Ishikawa (cell line): ENCODE measurements at regions not wholly inside any gene's neighbourhood (a gene's known extent, or its start where the extent isn't known, plus 50 kb on each side); places are given as distances from the start of the nearest gene placed in this dataset.

ENCODE experiments used
- CEBPB ChIP-seq: IDR thresholded peaks from 2 replicates; pipeline ENCODE4 v1.6.1; 2012
- CREB1 ChIP-seq: IDR thresholded peaks from 2 replicates; pipeline ENCODE4 v1.6.1; 2012; ENCODE audit warnings: low read depth
- EGR1 ChIP-seq: IDR thresholded peaks from 2 replicates; pipeline ENCODE4 v1.6.1; 2012
- EP300 ChIP-seq: IDR thresholded peaks from 2 replicates; pipeline ENCODE4 v1.6.1; 2012; ENCODE audit warnings: borderline replicate concordance
- FOXM1 ChIP-seq: IDR thresholded peaks from 2 replicates; pipeline ENCODE4 v1.6.1; 2012; ENCODE audit warnings: low read depth, borderline replicate concordance
- NFIC ChIP-seq: IDR thresholded peaks from 2 replicates; pipeline ENCODE4 v1.6.1; 2012
- RAD21 ChIP-seq: IDR thresholded peaks from 2 replicates; pipeline ENCODE4 v1.6.1; 2012; ENCODE audit warnings: low read depth
- TAF1 ChIP-seq: IDR thresholded peaks from 2 replicates; pipeline ENCODE4 v1.6.1; 2012; ENCODE audit warnings: low read depth, mild to moderate bottlenecking
- TCF12 ChIP-seq: IDR thresholded peaks from 2 replicates; pipeline ENCODE4 v1.6.1; 2012; ENCODE audit warnings: low read depth
- TEAD4 ChIP-seq: IDR thresholded peaks from 2 replicates; pipeline ENCODE4 v1.6.1; 2012
- YY1 ChIP-seq: IDR thresholded peaks from 2 replicates; pipeline ENCODE4 v1.6.1; 2012; ENCODE audit warnings: low read depth
- ZBTB7A ChIP-seq: IDR thresholded peaks from 2 replicates; pipeline ENCODE4 v1.6.1; 2012; ENCODE audit warnings: low read depth
- TF ChIP-seq, protein P1 (sequence below): IDR thresholded peaks from 2 replicates; pipeline ENCODE4 v1.6.1; 2012; ENCODE audit warnings: low read depth, mild to moderate bottlenecking
- TF ChIP-seq, protein P2 (sequence below): IDR thresholded peaks from 2 replicates; pipeline ENCODE4 v1.6.1; 2012
- TF ChIP-seq, protein P3 (sequence below): IDR thresholded peaks from 2 replicates; pipeline ENCODE4 v1.6.1; 2012

DNA sequence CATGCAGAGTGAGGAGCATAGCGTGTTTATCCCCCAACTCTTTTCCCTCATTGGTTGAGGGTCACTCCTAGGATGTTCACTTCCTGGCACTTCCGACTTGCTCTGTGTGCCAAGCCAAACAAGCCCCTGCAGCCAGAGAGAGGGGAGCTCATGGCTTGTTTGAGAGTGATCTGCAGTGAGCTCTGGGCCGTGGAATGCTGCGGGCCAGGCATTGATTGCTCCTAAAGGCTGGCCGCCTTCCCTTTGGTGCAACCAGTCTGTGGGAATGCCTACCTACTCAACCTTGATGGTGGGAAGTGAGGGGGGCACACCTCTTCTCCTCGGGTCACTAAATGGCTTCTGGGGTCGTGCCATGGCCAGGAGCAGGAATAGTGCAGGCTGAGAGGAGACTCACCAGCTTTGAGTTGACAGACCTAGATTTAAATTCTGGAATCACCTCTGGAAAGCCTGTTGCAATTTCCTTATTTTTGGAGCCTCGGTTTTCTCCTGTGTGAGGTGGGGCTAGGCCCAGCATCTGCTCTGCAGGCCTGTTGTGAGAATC is 152.0 kb upstream of the STX18 start:
- TF ChIP-seq FOXM1 (no peak), CREB1 (no peak), NFIC (no peak), ZBTB7A (no peak)
- TF ChIP-seq, protein P1, sequence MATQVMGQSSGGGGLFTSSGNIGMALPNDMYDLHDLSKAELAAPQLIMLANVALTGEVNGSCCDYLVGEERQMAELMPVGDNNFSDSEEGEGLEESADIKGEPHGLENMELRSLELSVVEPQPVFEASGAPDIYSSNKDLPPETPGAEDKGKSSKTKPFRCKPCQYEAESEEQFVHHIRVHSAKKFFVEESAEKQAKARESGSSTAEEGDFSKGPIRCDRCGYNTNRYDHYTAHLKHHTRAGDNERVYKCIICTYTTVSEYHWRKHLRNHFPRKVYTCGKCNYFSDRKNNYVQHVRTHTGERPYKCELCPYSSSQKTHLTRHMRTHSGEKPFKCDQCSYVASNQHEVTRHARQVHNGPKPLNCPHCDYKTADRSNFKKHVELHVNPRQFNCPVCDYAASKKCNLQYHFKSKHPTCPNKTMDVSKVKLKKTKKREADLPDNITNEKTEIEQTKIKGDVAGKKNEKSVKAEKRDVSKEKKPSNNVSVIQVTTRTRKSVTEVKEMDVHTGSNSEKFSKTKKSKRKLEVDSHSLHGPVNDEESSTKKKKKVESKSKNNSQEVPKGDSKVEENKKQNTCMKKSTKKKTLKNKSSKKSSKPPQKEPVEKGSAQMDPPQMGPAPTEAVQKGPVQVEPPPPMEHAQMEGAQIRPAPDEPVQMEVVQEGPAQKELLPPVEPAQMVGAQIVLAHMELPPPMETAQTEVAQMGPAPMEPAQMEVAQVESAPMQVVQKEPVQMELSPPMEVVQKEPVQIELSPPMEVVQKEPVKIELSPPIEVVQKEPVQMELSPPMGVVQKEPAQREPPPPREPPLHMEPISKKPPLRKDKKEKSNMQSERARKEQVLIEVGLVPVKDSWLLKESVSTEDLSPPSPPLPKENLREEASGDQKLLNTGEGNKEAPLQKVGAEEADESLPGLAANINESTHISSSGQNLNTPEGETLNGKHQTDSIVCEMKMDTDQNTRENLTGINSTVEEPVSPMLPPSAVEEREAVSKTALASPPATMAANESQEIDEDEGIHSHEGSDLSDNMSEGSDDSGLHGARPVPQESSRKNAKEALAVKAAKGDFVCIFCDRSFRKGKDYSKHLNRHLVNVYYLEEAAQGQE, result no peak
- TF ChIP-seq, protein P2, sequence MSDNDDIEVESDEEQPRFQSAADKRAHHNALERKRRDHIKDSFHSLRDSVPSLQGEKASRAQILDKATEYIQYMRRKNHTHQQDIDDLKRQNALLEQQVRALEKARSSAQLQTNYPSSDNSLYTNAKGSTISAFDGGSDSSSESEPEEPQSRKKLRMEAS, result no peak

DNA sequence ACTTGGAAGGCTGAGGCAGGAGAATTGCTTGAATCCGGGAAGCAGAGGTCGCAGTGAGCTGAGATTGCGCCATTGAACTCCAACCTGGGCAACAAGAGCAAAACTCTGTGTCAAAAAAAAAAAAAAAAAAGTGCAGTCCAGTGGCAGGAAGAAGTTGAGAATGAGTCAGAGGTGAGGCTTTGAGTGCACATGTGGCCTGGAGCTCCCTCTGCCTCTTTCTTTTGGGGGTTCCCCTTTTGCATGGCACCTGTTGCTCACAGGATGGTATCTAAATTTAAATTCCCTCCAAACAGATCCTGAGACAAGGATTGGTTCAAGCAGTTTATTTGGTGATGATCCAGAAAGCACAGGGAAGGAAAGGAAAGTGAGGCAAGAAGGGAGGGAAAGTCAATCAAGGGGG is 151.4 kb upstream of the STX18 start:
- TF ChIP-seq EGR1 (no peak), NFIC (no peak), ZBTB7A (no peak), RAD21 (no peak; the same call in 1 of the 2 replicates)
- TF ChIP-seq, protein P3, sequence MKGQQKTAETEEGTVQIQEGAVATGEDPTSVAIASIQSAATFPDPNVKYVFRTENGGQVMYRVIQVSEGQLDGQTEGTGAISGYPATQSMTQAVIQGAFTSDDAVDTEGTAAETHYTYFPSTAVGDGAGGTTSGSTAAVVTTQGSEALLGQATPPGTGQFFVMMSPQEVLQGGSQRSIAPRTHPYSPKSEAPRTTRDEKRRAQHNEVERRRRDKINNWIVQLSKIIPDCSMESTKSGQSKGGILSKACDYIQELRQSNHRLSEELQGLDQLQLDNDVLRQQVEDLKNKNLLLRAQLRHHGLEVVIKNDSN, result no peak
- TF ChIP-seq, protein P2, result no peak

DNA sequence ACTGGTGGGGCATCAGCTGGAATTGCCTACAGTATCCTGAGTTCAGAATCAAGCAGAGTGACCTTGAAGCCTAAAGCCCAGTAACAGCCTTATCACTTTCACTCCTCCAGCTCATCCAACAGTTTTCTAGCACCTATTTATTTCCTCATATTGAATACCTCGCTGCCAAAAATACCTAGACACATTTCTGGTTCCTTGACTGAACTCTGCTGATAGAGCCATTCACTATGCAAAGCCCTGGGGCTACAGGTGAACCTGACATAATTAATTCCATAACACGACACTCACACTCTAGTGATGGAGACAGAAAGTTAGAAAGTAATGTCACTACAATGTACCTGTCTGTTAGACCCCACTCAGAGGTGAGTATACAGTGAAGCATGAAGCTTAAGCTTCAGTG is 149.0 kb upstream of the STX18 start:
- TF ChIP-seq CEBPB (no peak), CREB1 (no peak), RAD21 (no peak), EP300 (no peak), TCF12 (no peak), EGR1 (no peak), NFIC (no peak), TEAD4 (no peak), ZBTB7A (no peak), FOXM1 (no peak), TAF1 (no peak)
- TF ChIP-seq, protein P2, result no peak
- TF ChIP-seq, protein P1, result no peak
- TF ChIP-seq, protein P3, result no peak

DNA sequence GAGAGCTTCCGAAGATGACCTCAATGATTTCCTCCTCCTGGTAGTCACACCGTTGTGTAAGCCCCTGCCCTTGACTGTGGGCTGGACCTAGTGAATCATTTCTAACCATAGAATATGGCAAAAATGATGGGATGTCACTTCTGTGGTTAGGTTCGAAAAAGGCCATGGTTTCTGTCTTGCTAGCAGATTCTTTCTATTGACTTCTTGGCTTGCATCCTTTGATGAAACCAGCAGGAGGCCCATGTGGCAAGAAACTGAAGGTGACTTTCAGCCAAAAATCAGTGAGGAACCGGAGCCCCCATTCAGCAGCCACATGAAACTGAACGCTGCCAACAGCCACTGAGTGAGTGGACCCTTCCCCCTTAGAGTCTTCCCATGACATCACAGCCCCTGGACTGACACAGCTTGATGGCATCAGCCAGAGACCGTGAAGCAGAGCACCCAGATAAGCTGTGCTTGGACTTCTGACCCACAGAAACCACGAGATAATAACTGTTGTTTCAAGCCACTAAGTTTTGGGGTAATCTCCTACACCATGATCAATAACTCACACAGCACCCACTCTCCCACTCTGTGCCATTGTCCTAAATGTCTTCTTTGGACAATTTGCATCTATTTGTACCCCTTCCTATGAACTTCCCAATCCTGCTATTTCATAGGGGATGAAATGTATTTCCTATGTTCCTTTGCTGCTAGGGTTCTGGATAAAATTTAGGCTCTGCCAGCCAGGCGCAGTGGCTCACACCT is 148.0 kb upstream of the STX18 start:
- TF ChIP-seq, protein P2, result no peak
- TF ChIP-seq, protein P3, result no peak
- TF ChIP-seq YY1, result no peak
- TF ChIP-seq EP300, result no peak
- no peak for TF ChIP-seq RAD21
- TF ChIP-seq EGR1, result no peak
- TF ChIP-seq CEBPB, result no peak
- TF ChIP-seq, protein P1, result no peak
- no peak for TF ChIP-seq CREB1
- TF ChIP-seq TCF12, result no peak
- TF ChIP-seq ZBTB7A, result no peak
- TF ChIP-seq TEAD4, result no peak
